OCI-LY3 (cell line): ENCODE measurements at regions not wholly inside any gene's neighbourhood (a gene's known extent, or its start where the extent isn't known, plus 50 kb on each side); places are given as distances from the start of the nearest gene placed in this dataset.
A peak's percentile ranks its signal among the peaks of the same experiment; 100 is the strongest.

Source experiments
- H2AFZ ChIP-seq: fragments of 200-600, 300-600 bp; shearing (Covaris generic); 2 replicates; pipeline ENCODE4 v1.6.0; 2014; ENCODE audit warnings: antibody characterized with exemption, low read depth, low read length
- H3K27ac ChIP-seq: fragments of 200-600, 300-600 bp; sonication (generic); 2 replicates; pipeline ENCODE4 v1.5.1; 2014; ENCODE audit warnings: mild to moderate bottlenecking, low read length, moderate library complexity, mixed read lengths
- H3K27me3 ChIP-seq: fragments of 200-600, 300-600 bp; sonication (generic); 2 replicates; pipeline ENCODE4 v1.6.1; 2014; ENCODE audit warnings: low read depth, low read length, mixed read lengths
- H3K36me3 ChIP-seq: fragments of 200-600, 300-600 bp; sonication (generic); replicated peaks from 2 replicates; pipeline ENCODE3; 2014; ENCODE audit warnings: low read depth, low read length, mixed read lengths
- H3K4me1 ChIP-seq: fragments of 300-600, 200-600 bp; sonication (generic); 2 replicates; pipeline ENCODE4 v1.6.1; 2014; ENCODE audit warnings: low read length, mixed read lengths
- H3K4me2 ChIP-seq: fragments of 200-600, 300-600 bp; sonication (generic); 2 replicates; pipeline ENCODE4 v1.6.1; 2014; ENCODE audit warnings: low read length, mixed read lengths
- H3K4me3 ChIP-seq: fragments of 300-600, 200-600 bp; sonication (generic); 2 replicates; pipeline ENCODE4 v1.5.1; 2014; ENCODE audit warnings: antibody characterized with exemption, mild to moderate bottlenecking, low read length, moderate library complexity
- H3K79me2 ChIP-seq: fragments of 300-600, 200-600 bp; shearing (Covaris generic); 2 replicates; pipeline ENCODE4 v1.6.1; 2014; ENCODE audit warnings: mild to moderate bottlenecking, low read length, mixed read lengths
- H3K9ac ChIP-seq: fragments of 300-600, 200-600 bp; shearing (Covaris generic); 2 replicates; pipeline ENCODE4 v1.6.0; 2014; ENCODE audit warnings: mild to moderate bottlenecking, low read length, moderate library complexity
- H3K9me3 ChIP-seq: fragments of 200-600, 300-600 bp; shearing (Covaris generic); 2 replicates; pipeline ENCODE4 v1.6.1; 2014; ENCODE audit warnings: low read length, mixed read lengths; ENCODE audit not compliant: insufficient read depth
- H4K20me1 ChIP-seq: fragments of 200-600, 300-600 bp; sonication (generic); 2 replicates; pipeline ENCODE4 v1.6.1; 2016; ENCODE audit warnings: low read length, mixed read lengths; ENCODE audit not compliant: insufficient read depth
- EZH2phosphoT487 ChIP-seq: fragments of 200-600 bp; shearing (Covaris generic); IDR thresholded peaks from 2 replicates; pipeline ENCODE4 v1.6.1; 2018; ENCODE audit warnings: antibody characterized with exemption, mixed run types, low read depth
- TF ChIP-seq, protein P1 (sequence below): fragments of 200-600, 300-600 bp; sonication (generic); IDR thresholded peaks from 2 replicates; pipeline ENCODE4 v1.5.1; 2014; ENCODE audit warnings: antibody characterized with exemption, low read length, low read depth

DNA sequence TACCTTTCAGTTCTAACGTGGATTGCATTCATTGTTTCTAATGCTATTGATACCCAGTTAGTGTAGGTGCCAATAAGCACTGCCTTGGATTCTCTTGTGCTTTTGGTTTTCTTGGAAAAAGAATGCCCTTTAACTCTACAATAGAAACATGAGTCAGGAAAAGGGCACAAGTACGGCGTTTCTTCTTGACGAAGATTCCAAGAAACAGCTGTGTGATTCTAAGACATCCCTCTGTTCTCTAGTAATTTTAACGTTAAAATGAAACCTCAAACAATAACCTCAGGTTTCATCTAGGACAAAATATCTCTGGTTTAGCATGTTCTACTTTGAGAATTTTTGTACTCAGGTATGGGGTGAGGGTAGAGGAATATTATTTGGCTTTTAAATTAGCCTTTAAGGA lies 540.5 kb upstream of the ATP11B start:
- no peaks in the 10 kb centered on the region for H3K36me3 ChIP-seq
- H2AFZ ChIP-seq = no peak overlapping the region
- TF ChIP-seq, protein P1, sequence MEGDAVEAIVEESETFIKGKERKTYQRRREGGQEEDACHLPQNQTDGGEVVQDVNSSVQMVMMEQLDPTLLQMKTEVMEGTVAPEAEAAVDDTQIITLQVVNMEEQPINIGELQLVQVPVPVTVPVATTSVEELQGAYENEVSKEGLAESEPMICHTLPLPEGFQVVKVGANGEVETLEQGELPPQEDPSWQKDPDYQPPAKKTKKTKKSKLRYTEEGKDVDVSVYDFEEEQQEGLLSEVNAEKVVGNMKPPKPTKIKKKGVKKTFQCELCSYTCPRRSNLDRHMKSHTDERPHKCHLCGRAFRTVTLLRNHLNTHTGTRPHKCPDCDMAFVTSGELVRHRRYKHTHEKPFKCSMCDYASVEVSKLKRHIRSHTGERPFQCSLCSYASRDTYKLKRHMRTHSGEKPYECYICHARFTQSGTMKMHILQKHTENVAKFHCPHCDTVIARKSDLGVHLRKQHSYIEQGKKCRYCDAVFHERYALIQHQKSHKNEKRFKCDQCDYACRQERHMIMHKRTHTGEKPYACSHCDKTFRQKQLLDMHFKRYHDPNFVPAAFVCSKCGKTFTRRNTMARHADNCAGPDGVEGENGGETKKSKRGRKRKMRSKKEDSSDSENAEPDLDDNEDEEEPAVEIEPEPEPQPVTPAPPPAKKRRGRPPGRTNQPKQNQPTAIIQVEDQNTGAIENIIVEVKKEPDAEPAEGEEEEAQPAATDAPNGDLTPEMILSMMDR = no peak
- TF ChIP-seq EZH2phosphoT487 = no peak
- no peaks in the 10 kb centered on the region for H3K27me3 ChIP-seq
- H3K4me2 ChIP-seq = no peak overlapping the region
- H3K4me1 ChIP-seq = no peaks in the 10 kb centered on the region
- H3K9me3 ChIP-seq = no peaks in the 10 kb centered on the region
- no peaks in the 10 kb centered on the region for H3K79me2 ChIP-seq
- H3K9ac ChIP-seq = no peak overlapping the region
- no peak overlapping the region for H3K27ac ChIP-seq
- H4K20me1 ChIP-seq = no peaks in the 10 kb centered on the region
- no peak overlapping the region for H3K4me3 ChIP-seq

DNA sequence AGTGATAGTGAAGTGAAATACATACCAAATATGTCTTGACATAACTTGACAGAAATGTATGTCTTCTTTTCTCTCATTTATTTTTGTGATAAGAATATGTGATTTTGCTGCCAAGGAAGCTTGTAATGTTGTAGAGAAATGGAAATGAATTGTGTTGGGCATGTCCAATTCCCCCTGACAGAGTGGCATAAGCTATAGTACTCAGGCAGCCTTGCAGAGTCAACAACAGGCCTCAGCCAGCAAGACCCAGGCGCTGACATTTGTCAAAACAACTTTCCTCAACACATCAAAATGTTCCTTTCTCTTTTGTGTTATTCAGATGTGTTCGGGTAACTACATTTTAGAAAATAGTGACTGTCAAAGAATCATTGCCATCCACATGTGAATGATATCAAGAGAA lies 538.1 kb upstream of the ATP11B start:
- Histone ChIP-seq H3K27ac (no peak overlapping the region), H3K4me2 (no peak overlapping the region), H3K4me3 (no peak overlapping the region), H2AFZ (no peak overlapping the region), H3K36me3 (no peaks in the 10 kb centered on the region), H3K4me1 (no peaks in the 10 kb centered on the region), H3K9ac (no peak overlapping the region), H4K20me1 (no peaks in the 10 kb centered on the region), H3K79me2 (no peaks in the 10 kb centered on the region), H3K27me3 (no peaks in the 10 kb centered on the region), H3K9me3 (no peaks in the 10 kb centered on the region)
- TF ChIP-seq EZH2phosphoT487 = no peak
- TF ChIP-seq, protein P1 = no peak

DNA sequence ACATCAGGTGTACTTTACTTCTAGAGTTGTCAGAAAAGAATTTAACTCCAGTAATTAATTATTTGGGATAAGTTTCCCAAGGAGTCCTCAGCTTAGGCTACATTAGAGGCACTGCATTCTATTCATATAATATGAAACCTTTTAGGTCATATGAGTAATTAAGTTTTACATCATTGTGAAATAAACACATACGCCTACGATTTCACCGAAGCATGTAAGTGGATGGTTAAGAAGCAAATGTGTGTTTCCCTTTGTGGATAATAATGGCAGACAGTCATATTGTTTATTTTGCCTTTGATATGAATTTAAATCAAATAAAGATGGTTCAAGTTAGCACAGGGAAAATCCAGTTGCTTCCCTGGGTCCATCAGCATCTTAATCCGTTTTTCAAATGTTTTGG lies 535.9 kb upstream of the ATP11B start:
- Histone ChIP-seq H3K9me3 (no peaks in the 10 kb centered on the region), H3K36me3 (no peaks in the 10 kb centered on the region), H3K27me3 (no peaks in the 10 kb centered on the region), H3K4me1 (0 out of 2 replicates have a peak, but pooled peaks cover 4% of the 10 kb centered on the region), H3K9ac (no peak overlapping the region), H3K4me3 (no peak overlapping the region), H3K4me2 (no peak overlapping the region), H2AFZ (no peak overlapping the region), H4K20me1 (no peaks in the 10 kb centered on the region), H3K79me2 (no peaks in the 10 kb centered on the region), H3K27ac (no peak overlapping the region)
- TF ChIP-seq EZH2phosphoT487 = no peak
- TF ChIP-seq, protein P1 = no peak

DNA sequence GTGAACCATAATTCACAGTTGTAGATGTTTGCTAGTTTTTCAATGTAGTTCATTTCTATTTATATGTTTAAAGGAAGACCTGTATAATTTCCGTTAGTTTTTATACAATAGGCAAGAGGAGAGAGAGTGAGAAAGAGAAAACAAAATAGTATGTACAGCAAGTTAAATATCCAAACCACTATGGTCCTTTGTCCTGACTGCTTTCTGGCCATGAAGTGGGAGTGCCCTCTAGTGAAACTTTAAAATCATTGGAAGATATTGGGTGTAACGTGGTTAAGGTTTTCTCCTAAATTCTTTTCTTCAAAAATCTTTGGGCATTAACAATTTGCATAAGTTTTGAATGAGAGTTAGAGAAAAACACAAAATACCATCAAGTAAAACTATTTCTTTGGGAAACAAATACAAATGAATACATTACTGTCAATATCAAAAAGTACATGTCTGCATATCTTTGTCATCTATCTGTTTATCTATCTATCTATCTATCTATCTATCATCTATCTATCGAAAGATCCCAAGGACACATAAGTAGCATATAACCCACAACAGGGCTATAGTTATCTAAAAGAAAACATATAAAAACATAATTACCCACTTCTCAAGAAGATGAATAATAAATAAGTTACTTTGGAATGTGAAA lies 534.6 kb upstream of the ATP11B start:
- Histone ChIP-seq H3K36me3 (no peaks in the 10 kb centered on the region), H3K79me2 (no peaks in the 10 kb centered on the region), H3K4me2 (no peak overlapping the region), H3K4me3 (no peak overlapping the region), H3K9ac (no peak overlapping the region), H3K9me3 (no peaks in the 10 kb centered on the region), H3K4me1 (0 out of 2 replicates have a peak, but pooled peaks cover 4% of the 10 kb centered on the region), H3K27me3 (no peaks in the 10 kb centered on the region), H3K27ac (no peak overlapping the region), H2AFZ (no peak overlapping the region), H4K20me1 (no peaks in the 10 kb centered on the region)
- TF ChIP-seq EZH2phosphoT487 = no peak
- TF ChIP-seq, protein P1 = peak; percentile 84
